Activated CD4-positive, alpha-beta T cell treated with anti-CD3 and anti-CD28 coated beads for 4 hours (primary cell): ENCODE measurements at regions not wholly inside any gene's neighbourhood (a gene's known extent, or its start where the extent isn't known, plus 50 kb on each side); places are given as distances from the start of the nearest gene placed in this dataset.

Experiments
- DNase-seq, 2 donors: peaks; one replicate each; pipeline ENCODE4 v3.0.0-alpha.2; 2020

GRCh38 chr3:22236490-22237270, 485.7 kb upstream of the ZNF385D start:
- no peak for DNase-seq

DNA sequence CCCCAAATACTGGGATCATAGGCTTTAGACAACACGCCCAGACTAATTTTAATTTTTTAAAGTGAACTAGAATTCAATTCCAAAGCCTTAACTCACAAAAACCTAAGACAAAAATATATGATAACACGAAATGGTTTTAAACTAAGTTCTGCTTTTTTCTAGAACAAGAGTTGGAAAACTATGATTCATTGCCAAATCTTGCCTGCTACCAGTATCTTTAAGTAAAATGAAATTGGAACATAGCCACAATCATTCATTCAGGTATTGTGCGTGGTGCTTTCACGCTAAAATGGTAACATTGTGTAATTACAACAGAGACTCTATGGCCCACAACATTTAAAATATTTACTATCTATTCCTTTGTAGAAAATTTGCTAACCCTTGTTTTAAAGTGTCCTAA, 488.0 kb upstream of the ZNF385D start:
- no peak for DNase-seq

- DNase-seq, result no peak
Measured at GRCh38 chr3:22241110-22241509, 490.1 kb upstream of the ZNF385D start.

DNA sequence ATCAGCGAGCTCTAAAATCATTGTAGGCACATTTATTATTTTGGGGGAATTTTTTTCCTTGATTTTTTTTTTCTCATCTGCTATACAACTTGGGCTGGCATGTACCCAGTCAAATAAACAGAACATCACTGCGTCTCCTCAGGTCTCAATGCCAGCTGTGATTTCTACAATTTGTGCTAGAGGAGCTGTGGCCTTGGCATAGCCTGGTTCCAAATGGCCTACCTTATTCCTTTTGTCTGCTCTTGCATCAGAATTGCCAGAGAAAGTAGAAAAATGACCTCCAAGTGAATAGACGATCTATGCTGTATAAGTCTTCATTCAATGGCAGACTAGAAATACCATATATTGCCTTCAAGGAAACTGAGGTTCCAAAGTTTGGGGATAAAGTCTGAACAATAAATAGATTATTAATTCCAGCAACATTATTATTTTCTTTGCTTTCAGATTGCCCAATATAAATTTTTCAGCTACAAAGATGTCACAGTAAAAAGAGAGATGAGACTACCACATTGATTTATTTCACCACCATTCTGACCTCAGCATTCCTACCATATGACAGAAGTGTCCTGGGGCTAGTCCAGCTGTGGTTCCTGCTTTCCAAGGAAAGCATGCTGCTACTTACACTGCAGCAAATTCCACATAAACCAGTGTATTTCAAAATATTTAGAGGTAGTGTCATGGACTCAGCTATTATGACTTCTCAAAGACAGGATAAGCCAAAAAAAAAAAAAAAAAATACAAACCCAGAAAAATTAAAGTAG, 493.9 kb upstream of the ZNF385D start:
- DNase-seq, result no peak

- no peak for DNase-seq
Measured at GRCh38 chr3:22245811-22246583, 495.0 kb upstream of the ZNF385D start.

DNA sequence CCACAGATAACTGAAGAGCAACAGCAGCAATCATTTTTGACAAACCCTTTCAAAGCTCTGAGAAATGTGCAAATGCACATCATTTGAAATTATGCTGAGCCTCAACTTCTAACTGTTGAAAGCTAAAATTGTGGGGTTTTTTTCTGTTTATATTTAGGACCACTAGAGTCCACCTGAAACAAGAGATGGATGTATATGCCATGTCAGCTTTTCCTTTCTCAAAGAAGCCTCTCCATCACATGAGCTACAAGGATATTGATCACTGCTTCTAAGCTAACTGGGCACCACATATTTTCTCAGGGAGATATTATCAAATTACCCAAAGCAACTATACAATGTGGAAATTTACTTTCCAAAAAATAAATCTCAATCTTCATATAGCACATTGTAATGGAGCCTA, 498.6 kb upstream of the ZNF385D start:
- no peak for DNase-seq

GRCh38 chr3:22257252-22257651, 506.2 kb upstream of the ZNF385D start:
- no peak for DNase-seq

DNA sequence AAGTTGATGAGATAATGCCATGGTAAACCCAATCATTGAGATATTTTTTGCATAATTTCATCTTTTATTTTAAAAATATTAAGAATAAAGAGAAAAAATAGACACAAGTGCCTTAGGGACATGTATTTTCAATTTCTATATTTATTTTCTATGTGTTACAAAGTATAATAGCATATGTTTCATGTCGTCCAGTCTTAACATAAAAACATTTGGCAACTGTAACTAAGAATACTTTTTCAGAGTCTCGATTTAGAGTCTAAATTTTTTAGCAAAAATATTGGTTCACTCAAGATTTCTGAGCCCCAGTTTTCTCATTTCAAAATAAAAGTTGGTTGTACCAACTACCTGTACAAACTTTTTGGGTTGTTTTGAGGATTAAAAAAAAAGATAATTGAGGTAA, 511.4 kb upstream of the ZNF385D start:
- no peak for DNase-seq

- no peak for DNase-seq
Measured at GRCh38 chr3:22263042-22263441, 512.0 kb upstream of the ZNF385D start.

DNA sequence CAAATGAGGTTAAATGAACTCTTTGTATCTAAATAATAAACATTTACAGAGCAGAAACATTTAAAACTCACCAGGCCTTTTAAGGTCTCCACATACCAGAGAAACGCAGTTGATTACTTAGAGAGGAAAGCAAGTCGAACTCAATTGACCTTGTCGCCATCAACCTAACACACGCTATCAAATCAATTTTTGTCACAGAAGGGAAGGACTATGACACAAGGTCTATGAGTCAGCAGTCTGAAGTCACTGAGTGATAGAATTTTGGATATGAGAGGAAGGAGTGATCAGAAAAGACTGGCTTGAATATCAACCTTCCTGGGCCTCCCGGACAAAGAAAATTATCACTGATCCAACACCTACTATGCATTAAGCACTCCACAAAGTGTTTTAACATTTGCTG, 514.4 kb upstream of the ZNF385D start:
- no peak for DNase-seq

DNA sequence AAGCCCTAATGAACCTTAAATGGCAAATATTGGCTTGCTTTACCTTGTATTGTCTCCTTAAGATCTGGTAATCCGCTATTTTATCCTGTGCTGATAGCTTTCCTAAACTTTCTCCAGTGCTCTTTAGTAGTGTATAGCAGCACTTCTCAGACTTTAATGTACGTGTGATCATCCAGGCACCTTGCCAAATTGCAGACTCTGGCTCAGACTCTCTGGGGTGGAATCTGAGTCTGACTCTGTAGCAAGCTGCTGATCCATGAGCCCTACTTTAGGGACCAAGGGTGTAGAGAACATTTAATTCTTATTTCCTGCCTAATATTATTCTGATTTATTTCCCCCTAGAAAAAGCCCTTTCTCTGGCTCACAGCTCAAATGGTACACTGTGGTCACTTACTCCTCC, 518.8 kb upstream of the ZNF385D start:
- DNase-seq, result no peak

DNA sequence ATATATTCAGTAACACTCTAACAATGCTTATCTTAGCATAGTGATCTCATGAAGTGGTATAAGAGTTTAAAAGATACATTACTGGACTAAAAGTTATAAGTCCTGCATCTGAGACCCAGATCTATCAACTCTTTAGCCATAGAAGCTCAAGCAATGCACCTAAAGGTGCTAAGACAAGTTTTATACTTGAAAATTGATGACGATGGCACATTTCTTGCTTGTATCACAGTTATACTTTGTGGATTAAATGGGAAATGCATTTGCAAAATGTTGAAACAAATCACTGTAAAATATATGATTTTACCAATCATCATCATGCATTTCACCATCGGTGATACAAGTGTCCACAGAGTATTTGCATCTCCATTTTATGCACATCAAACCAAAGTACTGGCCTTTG, 525.3 kb upstream of the ZNF385D start:
- DNase-seq, result no peak

- DNase-seq, result no peak
Measured at GRCh38 chr3:22284559-22284958, 533.5 kb upstream of the ZNF385D start.

DNA sequence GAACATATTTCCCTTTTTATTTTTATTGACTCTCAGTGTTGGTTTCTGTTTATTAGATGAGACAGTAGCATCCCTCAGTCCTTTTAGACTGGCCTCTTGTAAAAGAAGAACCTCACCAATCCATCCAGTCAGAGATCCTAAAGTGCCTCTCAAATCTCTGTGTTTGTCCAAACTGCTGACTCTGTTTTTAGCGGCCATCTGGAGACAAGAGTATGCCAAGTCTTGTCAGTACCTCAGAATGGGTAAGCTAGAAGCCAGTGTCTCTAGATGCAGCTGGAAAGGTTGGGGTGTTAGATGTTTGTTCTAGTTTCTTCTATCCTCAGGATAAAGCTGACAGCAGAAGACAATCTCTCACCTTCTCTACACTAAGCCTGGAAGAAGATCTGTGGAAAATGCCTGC, 537.7 kb upstream of the ZNF385D start:
- no peak for DNase-seq

GRCh38 chr3:22292681-22293080, 541.7 kb upstream of the ZNF385D start:
- DNase-seq, result no peak

DNA sequence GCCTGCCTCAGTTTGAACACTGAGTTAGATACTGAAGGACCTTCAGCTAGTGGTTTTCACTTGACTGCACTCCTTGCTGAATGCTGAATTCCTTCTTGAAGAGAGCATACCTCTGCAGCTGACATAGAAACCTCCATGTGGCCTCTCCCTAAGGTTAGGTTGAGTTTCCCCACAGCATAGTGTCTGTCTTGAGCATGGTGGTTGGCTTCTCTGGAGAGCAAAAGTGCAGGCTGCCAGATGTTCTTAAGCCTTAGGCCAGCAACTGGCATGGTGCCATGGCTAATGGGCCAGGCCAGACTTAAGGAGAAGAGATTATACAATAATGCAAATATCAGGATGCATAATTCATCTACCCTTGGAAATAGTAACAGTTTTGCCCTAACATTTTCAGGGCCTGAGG, 545.6 kb upstream of the ZNF385D start:
- no peak for DNase-seq

- DNase-seq, result no peak
Measured at GRCh38 chr3:22297436-22297835, 546.4 kb upstream of the ZNF385D start.

DNA sequence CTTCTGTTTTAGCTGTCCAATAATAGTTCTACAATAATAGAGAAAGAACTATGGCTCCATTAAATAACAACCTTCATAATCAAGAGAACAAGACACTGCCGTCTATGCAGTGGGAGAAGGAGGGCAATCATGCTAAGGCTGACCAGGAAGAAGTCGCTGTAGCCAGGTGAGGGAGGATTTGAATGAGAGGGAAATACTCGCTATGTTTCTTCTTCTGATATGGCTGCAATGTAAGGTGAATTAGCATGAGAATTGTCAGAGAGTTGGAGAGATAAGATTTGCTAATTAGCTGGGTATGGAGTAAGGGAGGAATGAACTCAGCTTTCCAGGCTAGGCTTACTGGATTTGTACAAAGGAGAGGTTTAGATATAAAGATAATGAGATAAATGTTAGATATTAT, 555.4 kb upstream of the ZNF385D start:
- DNase-seq, result no peak

- no peak for DNase-seq
Measured at GRCh38 chr3:22308871-22309270, 557.9 kb upstream of the ZNF385D start.

DNA sequence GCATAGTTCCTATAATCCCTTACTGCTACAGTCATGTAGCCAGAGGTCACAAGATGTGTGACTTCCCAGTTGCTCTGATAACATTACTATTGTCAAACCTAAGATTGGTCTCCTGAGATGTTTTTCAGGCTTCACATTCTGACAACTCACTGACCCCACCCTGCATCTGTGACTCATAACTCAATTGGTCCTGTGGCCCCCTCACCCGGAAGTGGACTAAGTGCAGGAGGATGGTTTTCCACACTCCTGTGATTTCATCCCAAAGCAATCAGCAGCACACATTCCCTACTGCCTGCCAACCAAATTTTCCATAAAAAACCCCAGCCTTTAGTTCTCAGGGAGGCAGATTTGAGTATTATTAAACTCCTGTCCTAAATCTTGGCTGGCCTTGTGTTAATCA, 564.9 kb upstream of the ZNF385D start:
- DNase-seq, result no peak

GRCh38 chr3:22318325-22318724, 567.3 kb upstream of the ZNF385D start:
- no peak for DNase-seq

GRCh38 chr3:22319446-22319845, 568.4 kb upstream of the ZNF385D start:
- DNase-seq, result no peak

DNA sequence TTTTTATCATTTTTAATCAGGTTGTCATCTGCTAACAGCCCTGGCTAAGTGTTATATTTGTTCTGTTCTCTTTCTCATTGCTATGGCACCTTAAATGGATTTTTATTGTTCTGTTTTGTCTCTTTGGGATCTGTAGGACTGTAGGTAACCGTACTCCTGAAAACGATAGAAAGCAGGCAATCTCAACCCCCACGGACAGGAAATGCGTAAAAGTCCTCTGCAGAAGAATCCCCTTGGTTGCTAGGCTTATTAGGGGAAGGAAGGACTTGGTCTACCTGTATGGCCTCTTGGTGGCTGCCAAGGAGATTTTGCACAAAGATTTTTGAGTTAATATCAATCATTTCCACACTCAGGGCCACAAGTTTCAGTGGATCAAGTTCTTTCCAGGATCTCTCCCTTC, 571.9 kb upstream of the ZNF385D start:
- no peak for DNase-seq

DNA sequence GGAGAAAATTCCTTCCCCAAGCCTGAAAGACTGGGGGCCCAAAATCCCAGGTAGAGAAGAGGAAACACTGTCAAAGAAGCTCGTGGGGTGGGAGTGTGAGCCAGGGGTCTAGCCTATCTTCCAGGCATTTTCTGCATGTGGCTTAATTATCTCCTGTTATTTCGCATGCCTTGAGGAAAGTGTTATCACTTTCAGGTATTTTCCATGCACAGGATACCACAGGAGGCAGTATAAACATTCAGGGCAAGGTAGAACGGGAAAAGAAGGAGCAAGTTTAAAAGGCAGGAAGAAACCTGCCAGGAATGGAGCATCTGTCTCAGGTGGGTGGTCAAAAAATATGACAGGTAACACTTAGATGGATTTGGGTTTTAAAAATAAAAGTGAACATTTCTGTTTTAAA, 575.3 kb upstream of the ZNF385D start:
- DNase-seq, result no peak
